ENCODE measurements at regions not wholly inside any gene's neighbourhood (a gene's known extent, or its start where the extent isn't known, plus 50 kb on each side); places are given as distances from the start of the nearest gene placed in this dataset.

GRCh38 chr11:80872116-80872728 is 1431.4 kb upstream of the TENM4 start:
- Histone ChIP-seq H3K79me2 (ENCODE audit: control insufficient read depth, insufficient read depth, low read length) (no peaks in the 10 kb centered on the region), H3K27ac (ENCODE audit: insufficient read depth, low read depth, low read length) (no peak overlapping the region), H3K4me1 (ENCODE audit: control insufficient read depth, extremely low read depth, insufficient read depth, low read length) (peaks cover 21% of the 10 kb centered on the region), H3K4me2 (ENCODE audit: insufficient read depth, low read length) (peak overlapping the region; percentile 18), H3K27me3 (ENCODE audit: control insufficient read depth in 2 of 2, insufficient read depth in 2 of 2, low read length in 2 of 2) (no peaks in the 10 kb centered on the region), H4K20me1 (replicated peaks; ENCODE audit: control insufficient read depth, extremely low read depth, insufficient read depth, low read length) (no peaks in the 10 kb centered on the region), H3K9ac (replicated peaks; ENCODE audit: extremely low read depth, insufficient read depth, low read length) (no peak overlapping the region), H3K9me3 (replicated peaks; ENCODE audit: control insufficient read depth, insufficient read depth, low read length) (no peaks in the 10 kb centered on the region), H3K36me3 (ENCODE audit: control insufficient read depth in 2 of 2, extremely low read depth in 1 of 2, insufficient read depth in 2 of 2, low read length in 2 of 2) (no peaks in the 10 kb centered on the region), H3K4me3 (replicated peaks in 1 of 3; ENCODE audit: insufficient read depth in 1 of 3, low read depth in 1 of 3, low read length in 3 of 3) (no peak overlapping the region), H3K9me1 (replicated peaks; ENCODE audit: control insufficient read depth, extremely low read depth, insufficient read depth, low read length) (no peaks in the 10 kb centered on the region), H2AFZ (ENCODE audit: low read depth, low read length) (no peak overlapping the region)
- DNase-seq (ENCODE audit: low read depth, low spot score) (no peak), FAIRE-seq (no peak)
- ChIA-PET CTCF (interaction anchor here (0.8 to 2.1 kb wide), 3 partner anchors 9 to 12 kb away, joined by 3 to 15 read pairs (median 6); no protein-coding TSS in a partner anchor), POLR2A (no interaction called here)
- dilution Hi-C loops (cut with MboI; ENCODE audit: extremely low pct_ligation_motif_present, low sequenced_read_pairs) (no loop called here), intact Hi-C loops (cut with micrococcal nuclease) (no loop called here)
- BruUV-seq (replicated peaks), result no TSS peak
- TF ChIP-seq JUN (IDR thresholded peaks at IDR 0.05; ENCODE audit: borderline replicate concordance, insufficient read depth, insufficient read length, low read depth) (peak; percentile 31), POLR2AphosphoS5 (IDR thresholded peaks at IDR 0.05; ENCODE audit: insufficient read depth, low read depth, low read length) (no peak)
- TF ChIP-seq, protein P1, sequence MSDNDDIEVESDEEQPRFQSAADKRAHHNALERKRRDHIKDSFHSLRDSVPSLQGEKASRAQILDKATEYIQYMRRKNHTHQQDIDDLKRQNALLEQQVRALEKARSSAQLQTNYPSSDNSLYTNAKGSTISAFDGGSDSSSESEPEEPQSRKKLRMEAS (IDR thresholded peaks at IDR 0.05; ENCODE audit: insufficient read depth, insufficient read length), result no peak

- H3K27me3 ChIP-seq (ENCODE audit: control insufficient read depth in 2 of 2, insufficient read depth in 2 of 2, low read length in 2 of 2), result no peaks in the 10 kb centered on the region
- no peaks in the 10 kb centered on the region for H3K79me2 ChIP-seq (ENCODE audit: control insufficient read depth, insufficient read depth, low read length)
- dilution Hi-C loops (cut with MboI; ENCODE audit: extremely low pct_ligation_motif_present, low sequenced_read_pairs) (no loop called here), intact Hi-C loops (cut with micrococcal nuclease) (no loop called here)
- POLR2A ChIA-PET, result no interaction called here
- peaks cover 3% of the 10 kb centered on the region for H3K9me1 ChIP-seq (replicated peaks; ENCODE audit: control insufficient read depth, extremely low read depth, insufficient read depth, low read length)
- FAIRE-seq, result no peak
- DNase-seq (ENCODE audit: low read depth, low spot score), result no peak
- H3K4me3 ChIP-seq (replicated peaks in 1 of 3; ENCODE audit: insufficient read depth in 1 of 3, low read depth in 1 of 3, low read length in 3 of 3), result no peak overlapping the region
- H3K4me2 ChIP-seq (ENCODE audit: insufficient read depth, low read length), result no peak overlapping the region
- no peaks in the 10 kb centered on the region for H3K9me3 ChIP-seq (replicated peaks; ENCODE audit: control insufficient read depth, insufficient read depth, low read length)
- no peak overlapping the region for H2AFZ ChIP-seq (ENCODE audit: low read depth, low read length)
- no peaks in the 10 kb centered on the region for H4K20me1 ChIP-seq (replicated peaks; ENCODE audit: control insufficient read depth, extremely low read depth, insufficient read depth, low read length)
- peaks cover 21% of the 10 kb centered on the region for H3K4me1 ChIP-seq (ENCODE audit: control insufficient read depth, extremely low read depth, insufficient read depth, low read length)
- H3K36me3 ChIP-seq (ENCODE audit: control insufficient read depth in 2 of 2, extremely low read depth in 1 of 2, insufficient read depth in 2 of 2, low read length in 2 of 2), result no peaks in the 10 kb centered on the region
- no peak for TF ChIP-seq GATA2 (IDR thresholded peaks at IDR 0.05; ENCODE audit: insufficient read depth, insufficient read length, low read depth, low read length)
- TF ChIP-seq FOS (IDR thresholded peaks at IDR 0.05; ENCODE audit: borderline replicate concordance, insufficient read depth, low read length), result no peak
- TF ChIP-seq EZH2 (IDR thresholded peaks at IDR 0.05; ENCODE audit: borderline replicate concordance, low read depth, low read length, severe bottlenecking), result no peak
- TF ChIP-seq, protein P2, sequence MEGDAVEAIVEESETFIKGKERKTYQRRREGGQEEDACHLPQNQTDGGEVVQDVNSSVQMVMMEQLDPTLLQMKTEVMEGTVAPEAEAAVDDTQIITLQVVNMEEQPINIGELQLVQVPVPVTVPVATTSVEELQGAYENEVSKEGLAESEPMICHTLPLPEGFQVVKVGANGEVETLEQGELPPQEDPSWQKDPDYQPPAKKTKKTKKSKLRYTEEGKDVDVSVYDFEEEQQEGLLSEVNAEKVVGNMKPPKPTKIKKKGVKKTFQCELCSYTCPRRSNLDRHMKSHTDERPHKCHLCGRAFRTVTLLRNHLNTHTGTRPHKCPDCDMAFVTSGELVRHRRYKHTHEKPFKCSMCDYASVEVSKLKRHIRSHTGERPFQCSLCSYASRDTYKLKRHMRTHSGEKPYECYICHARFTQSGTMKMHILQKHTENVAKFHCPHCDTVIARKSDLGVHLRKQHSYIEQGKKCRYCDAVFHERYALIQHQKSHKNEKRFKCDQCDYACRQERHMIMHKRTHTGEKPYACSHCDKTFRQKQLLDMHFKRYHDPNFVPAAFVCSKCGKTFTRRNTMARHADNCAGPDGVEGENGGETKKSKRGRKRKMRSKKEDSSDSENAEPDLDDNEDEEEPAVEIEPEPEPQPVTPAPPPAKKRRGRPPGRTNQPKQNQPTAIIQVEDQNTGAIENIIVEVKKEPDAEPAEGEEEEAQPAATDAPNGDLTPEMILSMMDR (IDR thresholded peaks at IDR 0.05; ENCODE audit: extremely low read depth in 1 of 2, insufficient read depth in 1 of 2, low read depth in 1 of 2, low read length in 2 of 2), result no peak
- TF ChIP-seq JUN (IDR thresholded peaks at IDR 0.05; ENCODE audit: borderline replicate concordance, insufficient read depth, insufficient read length, low read depth), result no peak
- no peak for TF ChIP-seq MYC (IDR thresholded peaks at IDR 0.05; ENCODE audit: low read depth, low read length)
- TF ChIP-seq POLR2A (IDR thresholded peaks at IDR 0.05; ENCODE audit: low read depth, low read length), result no peak
- TF ChIP-seq, protein P1 (IDR thresholded peaks at IDR 0.05; ENCODE audit: insufficient read depth, insufficient read length), result no peak
- no peak for TF ChIP-seq POLR2AphosphoS5 (IDR thresholded peaks at IDR 0.05; ENCODE audit: insufficient read depth, low read depth, low read length)
- H3K27ac ChIP-seq (ENCODE audit: insufficient read depth, low read depth, low read length), result no peak overlapping the region
- BruUV-seq (replicated peaks), result no TSS peak
- no peak overlapping the region for H3K9ac ChIP-seq (replicated peaks; ENCODE audit: extremely low read depth, insufficient read depth, low read length)
- CTCF ChIA-PET, result no interaction called here
These were observed 1428.0 kb upstream of the TENM4 start for GRCh38 chr11:80868831-80869230.
